Sciatic nerve (tissue), 2 donors: ENCODE measurements at regions not wholly inside any gene's neighbourhood (a gene's known extent, or its start where the extent isn't known, plus 50 kb on each side); places are given as distances from the start of the nearest gene placed in this dataset.
A peak's percentile ranks its signal among the peaks of the same experiment; 100 is the strongest.

Experiments used
- ATAC-seq: fragments of 200-7000 bp; cut with Tn5 transposase; one replicate; pipeline ENCODE4 v1.9.1; 2020; ENCODE audit warnings: mild to moderate bottlenecking, moderate library complexity
- DNase-seq: peaks from one replicate; pipeline ENCODE4 v3.0.0-alpha.2; 2020; ENCODE audit warnings: low spot score
- intact Hi-C: fragments of 100-400 bp; cut with DNase I; formaldehyde crosslinking; loops from one replicate; pipeline ENCODE4 v1.14.2; 2022
- donor health status: DM: no; HTN: no; CAD: no.
- donor health status: DM: no; HTN: no; CAD: no.

GRCh38 chr19:30144242-30144758, 202.3 kb downstream of the URI1 start:
- intact Hi-C loops = no loop called here
- DNase-seq = no peak
- no peak for ATAC-seq

- DNase-seq (no peak), ATAC-seq (no peak)
- intact Hi-C loops = no loop called here
Observed at GRCh38 chr19:30144802-30145201, 202.8 kb downstream of the URI1 start.

- ATAC-seq (no peak), DNase-seq (no peak)
- intact Hi-C loops = no loop called here
Observed at GRCh38 chr19:30145467-30145866, 203.4 kb downstream of the URI1 start.

GRCh38 chr19:30146346-30146745, 204.3 kb downstream of the URI1 start:
- intact Hi-C loops = no loop called here
- ATAC-seq (no peak), DNase-seq (no peak)

GRCh38 chr19:30148039-30148790, 206.2 kb downstream of the URI1 start:
- ATAC-seq = no peak
- DNase-seq = no peak
- intact Hi-C loops = no loop called here

GRCh38 chr19:30148803-30149202, 206.8 kb downstream of the URI1 start:
- DNase-seq (no peak), ATAC-seq (no peak)
- intact Hi-C loops = no loop called here

GRCh38 chr19:30149300-30149699, 207.3 kb downstream of the URI1 start:
- DNase-seq = no peak
- ATAC-seq = no peak
- intact Hi-C loops = no loop called here

GRCh38 chr19:30150626-30151025, 208.6 kb downstream of the URI1 start:
- ATAC-seq (no peak), DNase-seq (no peak)
- intact Hi-C loops = no loop called here

GRCh38 chr19:30151081-30151480, 209.0 kb downstream of the URI1 start:
- no peak for ATAC-seq
- intact Hi-C loops = no loop called here
- DNase-seq = no peak

- intact Hi-C loops = no loop called here
- no peak for DNase-seq
- ATAC-seq = no peak
Observed at GRCh38 chr19:30152510-30153291, 210.7 kb downstream of the URI1 start.

GRCh38 chr19:30153326-30154210, 211.5 kb downstream of the URI1 start:
- ATAC-seq (no peak), DNase-seq (no peak)

GRCh38 chr19:30154410-30154809, 212.4 kb downstream of the URI1 start:
- DNase-seq = no peak
- no peak for ATAC-seq
- intact Hi-C loops = no loop called here

More at GRCh38 chr19:30153326-30154210, 211.5 kb downstream of the URI1 start:
- intact Hi-C loops = no loop called here

- ATAC-seq = no peak
- no peak for DNase-seq
- intact Hi-C loops = no loop called here
Observed at GRCh38 chr19:30155381-30156200, 213.6 kb downstream of the URI1 start.

- no peak for ATAC-seq
- intact Hi-C loops = no loop called here
- no peak for DNase-seq
Observed at GRCh38 chr19:30156646-30157045, 214.6 kb downstream of the URI1 start.

- intact Hi-C loops = no loop called here
- ATAC-seq = no peak
- DNase-seq = peak; percentile 23
Observed at GRCh38 chr19:30158067-30158892, 213.9 kb upstream of the ZNF536 start.

GRCh38 chr19:30158893-30159245, 213.3 kb upstream of the ZNF536 start:
- ATAC-seq = no peak
- intact Hi-C loops = no loop called here
- peak; percentile 2 for DNase-seq

- ATAC-seq = no peak
- DNase-seq = peak; percentile 14
- intact Hi-C loops = no loop called here
Observed at GRCh38 chr19:30159636-30160035, 212.5 kb upstream of the ZNF536 start.

- intact Hi-C loops = no loop called here
- ATAC-seq (no peak), DNase-seq (peak; percentile 5)
Observed at GRCh38 chr19:30160426-30160825, 211.8 kb upstream of the ZNF536 start.
